ENCODE measurements at regions not wholly inside any gene's neighbourhood (a gene's known extent, or its start where the extent isn't known, plus 50 kb on each side); places are given as distances from the start of the nearest gene placed in this dataset.

GRCh38 chr11:45517171-45517770 lies 148.2 kb downstream of the CHST1 start:
- TF ChIP-seq CTCF (IDR thresholded peaks at IDR 0.05) (no peak), EP300 (IDR thresholded peaks at IDR 0.05; ENCODE audit: low read depth) (no peak), POLR2AphosphoS5 (IDR thresholded peaks at IDR 0.05) (no peak)
